ENCODE measurements at regions not wholly inside any gene's neighbourhood (a gene's known extent, or its start where the extent isn't known, plus 50 kb on each side); places are given as distances from the start of the nearest gene placed in this dataset.
"Not testable (repeated sequence)": the region's sequence is repeated elsewhere in the genome, so short reads cannot be mapped to it uniquely, and the experiment has no call there.

DNA sequence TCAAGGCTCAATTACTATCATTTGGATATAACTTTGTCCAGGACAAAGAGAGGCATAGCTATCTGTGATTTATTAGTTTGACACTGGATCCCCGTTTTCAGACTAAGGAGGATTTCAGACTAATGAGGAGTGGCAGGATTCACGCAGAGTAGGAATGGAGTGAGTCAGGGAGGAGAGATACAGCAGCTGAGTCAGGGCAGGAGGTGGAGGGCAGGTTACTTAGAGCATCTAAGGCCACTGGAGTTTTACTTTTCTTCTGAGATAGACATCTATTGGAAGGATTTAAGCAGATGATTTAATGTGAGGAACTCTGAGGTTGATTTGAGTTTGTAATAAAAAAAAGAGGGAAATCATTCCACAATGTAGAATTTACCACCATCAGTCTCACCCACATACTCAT is 110.6 kb downstream of the RPIA start:
- not testable (repeated sequence) for DNase-seq (ENCODE audit: low read depth); H3K27me3 ChIP-seq (ENCODE audit: control insufficient read depth, insufficient read depth, low read length); H3K4me3 ChIP-seq (ENCODE audit: low read depth, low read length); H3K36me3 ChIP-seq (ENCODE audit: control insufficient read depth, insufficient read depth, low read length)

DNA sequence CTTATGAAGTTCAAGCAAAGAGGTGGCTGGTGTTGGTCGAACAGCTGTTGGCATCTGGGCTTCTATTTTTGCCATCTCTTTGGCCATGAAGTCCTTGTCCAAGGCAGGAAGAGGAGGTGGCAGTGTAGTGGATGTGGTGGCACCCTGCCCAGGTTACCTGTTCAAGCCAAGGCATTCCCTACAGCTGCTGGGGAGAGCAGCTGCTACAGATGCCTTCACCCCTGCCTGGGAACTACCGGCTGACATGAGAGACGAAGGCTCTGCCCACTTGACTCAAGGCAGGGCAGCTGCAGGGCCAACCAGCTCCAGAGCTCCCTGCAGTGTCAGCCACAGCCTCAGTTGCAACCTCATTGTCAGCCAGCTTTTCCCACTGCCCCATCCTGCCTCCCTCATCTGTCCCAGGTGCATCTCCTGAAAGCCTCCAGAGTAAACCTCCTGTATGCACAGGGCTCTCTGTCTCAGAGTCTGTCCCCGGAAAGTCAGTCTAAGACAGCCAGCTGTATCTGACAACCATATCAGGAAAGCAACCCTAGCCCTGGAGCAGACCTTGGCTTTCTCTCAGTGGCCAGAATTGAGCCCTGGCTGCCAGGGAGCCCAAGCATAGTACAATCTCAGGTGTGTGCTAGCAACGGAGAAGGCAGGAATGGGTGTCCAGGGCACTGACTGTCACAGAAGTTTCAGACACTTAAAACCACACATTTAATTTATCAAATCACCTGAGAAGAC is 115.9 kb downstream of the RPIA start:
- Histone ChIP-seq H3K27me3 (ENCODE audit: control insufficient read depth, insufficient read depth, low read length) (no peaks in the 10 kb centered on the region), H3K4me3 (ENCODE audit: low read depth, low read length) (no peak overlapping the region), H3K36me3 (ENCODE audit: control insufficient read depth, insufficient read depth, low read length) (no peaks in the 10 kb centered on the region)
- DNase-seq (ENCODE audit: low read depth) = no peak
- TF ChIP-seq, protein P1, sequence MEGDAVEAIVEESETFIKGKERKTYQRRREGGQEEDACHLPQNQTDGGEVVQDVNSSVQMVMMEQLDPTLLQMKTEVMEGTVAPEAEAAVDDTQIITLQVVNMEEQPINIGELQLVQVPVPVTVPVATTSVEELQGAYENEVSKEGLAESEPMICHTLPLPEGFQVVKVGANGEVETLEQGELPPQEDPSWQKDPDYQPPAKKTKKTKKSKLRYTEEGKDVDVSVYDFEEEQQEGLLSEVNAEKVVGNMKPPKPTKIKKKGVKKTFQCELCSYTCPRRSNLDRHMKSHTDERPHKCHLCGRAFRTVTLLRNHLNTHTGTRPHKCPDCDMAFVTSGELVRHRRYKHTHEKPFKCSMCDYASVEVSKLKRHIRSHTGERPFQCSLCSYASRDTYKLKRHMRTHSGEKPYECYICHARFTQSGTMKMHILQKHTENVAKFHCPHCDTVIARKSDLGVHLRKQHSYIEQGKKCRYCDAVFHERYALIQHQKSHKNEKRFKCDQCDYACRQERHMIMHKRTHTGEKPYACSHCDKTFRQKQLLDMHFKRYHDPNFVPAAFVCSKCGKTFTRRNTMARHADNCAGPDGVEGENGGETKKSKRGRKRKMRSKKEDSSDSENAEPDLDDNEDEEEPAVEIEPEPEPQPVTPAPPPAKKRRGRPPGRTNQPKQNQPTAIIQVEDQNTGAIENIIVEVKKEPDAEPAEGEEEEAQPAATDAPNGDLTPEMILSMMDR (IDR thresholded peaks at IDR 0.05; ENCODE audit: insufficient read depth, low read length, poor library complexity, severe bottlenecking) = no peak

DNA sequence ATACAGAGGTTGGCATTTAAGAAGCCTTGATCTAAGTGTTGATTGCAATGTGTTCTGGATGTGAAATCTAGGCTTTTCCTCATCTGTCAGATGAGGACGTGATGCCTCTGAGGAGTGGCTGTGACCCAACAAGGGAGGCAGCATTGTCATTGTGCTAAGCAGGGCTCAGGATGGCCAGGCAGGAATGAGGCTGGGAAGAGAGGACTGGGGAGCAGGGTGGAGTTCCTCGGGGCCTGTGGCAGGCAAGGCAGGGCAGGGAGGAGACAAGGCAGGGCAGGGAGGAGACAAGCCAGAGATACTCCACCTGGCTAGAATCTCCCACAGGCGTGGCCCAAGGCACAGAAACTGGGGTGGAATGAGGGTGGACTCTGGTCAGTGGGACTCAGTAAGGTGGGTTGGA is 116.6 kb downstream of the RPIA start:
- Histone ChIP-seq H3K27me3 (ENCODE audit: control insufficient read depth, insufficient read depth, low read length) (no peaks in the 10 kb centered on the region), H3K4me3 (ENCODE audit: low read depth, low read length) (no peak overlapping the region), H3K36me3 (ENCODE audit: control insufficient read depth, insufficient read depth, low read length) (no peaks in the 10 kb centered on the region)
- TF ChIP-seq, protein P1 (IDR thresholded peaks at IDR 0.05; ENCODE audit: insufficient read depth, low read length, poor library complexity, severe bottlenecking) = no peak
- DNase-seq (ENCODE audit: low read depth) = no peak

DNA sequence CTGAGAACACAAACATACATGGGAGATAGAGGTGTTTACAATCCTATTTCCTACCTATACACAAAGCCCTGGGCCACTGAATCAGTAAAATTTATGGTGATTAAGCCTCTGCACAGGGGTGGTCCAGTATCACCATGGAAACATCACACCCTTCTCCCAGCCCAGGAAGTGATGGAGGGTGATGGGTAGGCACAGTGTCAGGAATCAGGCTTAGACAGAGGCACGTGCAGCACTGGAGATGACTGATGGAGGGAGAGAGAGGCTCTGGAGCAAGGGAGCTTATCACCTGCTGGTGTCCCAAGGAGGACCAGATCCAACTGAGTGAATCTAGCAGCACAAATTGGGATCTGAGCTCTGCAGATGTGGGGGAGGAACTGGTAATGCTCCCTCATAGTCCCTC is 117.2 kb downstream of the RPIA start:
- DNase-seq (ENCODE audit: low read depth) = no peak
- TF ChIP-seq, protein P1 (IDR thresholded peaks at IDR 0.05; ENCODE audit: insufficient read depth, low read length, poor library complexity, severe bottlenecking) = no peak
- H3K4me3 ChIP-seq (ENCODE audit: low read depth, low read length) = no peak overlapping the region
- H3K36me3 ChIP-seq (ENCODE audit: control insufficient read depth, insufficient read depth, low read length) = no peaks in the 10 kb centered on the region
- no peaks in the 10 kb centered on the region for H3K27me3 ChIP-seq (ENCODE audit: control insufficient read depth, insufficient read depth, low read length)

DNA sequence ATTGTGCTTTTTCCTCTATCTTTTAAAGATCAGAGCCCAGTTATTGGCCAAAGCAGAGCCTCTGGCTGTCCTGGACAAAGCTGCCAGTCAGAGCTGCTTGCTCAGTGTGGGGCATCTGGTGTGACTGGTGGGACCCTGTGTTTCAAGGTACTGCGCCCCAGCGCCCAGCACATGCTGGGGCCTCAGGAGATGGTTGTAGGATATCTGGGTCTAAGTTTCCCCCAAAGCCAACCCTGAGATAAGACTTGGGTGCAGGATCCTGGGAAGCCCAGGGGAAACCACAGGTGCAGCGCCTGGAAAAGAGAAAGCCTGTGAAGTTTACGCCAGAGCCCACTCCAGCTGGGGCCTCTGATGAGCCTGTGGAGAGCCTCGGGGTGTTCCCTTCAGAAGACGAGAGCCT is 117.7 kb downstream of the RPIA start:
- H3K4me3 ChIP-seq (ENCODE audit: low read depth, low read length) = no peak overlapping the region
- no peak for DNase-seq (ENCODE audit: low read depth)
- no peaks in the 10 kb centered on the region for H3K36me3 ChIP-seq (ENCODE audit: control insufficient read depth, insufficient read depth, low read length)
- TF ChIP-seq, protein P1 (IDR thresholded peaks at IDR 0.05; ENCODE audit: insufficient read depth, low read length, poor library complexity, severe bottlenecking) = no peak
- no peaks in the 10 kb centered on the region for H3K27me3 ChIP-seq (ENCODE audit: control insufficient read depth, insufficient read depth, low read length)

DNA sequence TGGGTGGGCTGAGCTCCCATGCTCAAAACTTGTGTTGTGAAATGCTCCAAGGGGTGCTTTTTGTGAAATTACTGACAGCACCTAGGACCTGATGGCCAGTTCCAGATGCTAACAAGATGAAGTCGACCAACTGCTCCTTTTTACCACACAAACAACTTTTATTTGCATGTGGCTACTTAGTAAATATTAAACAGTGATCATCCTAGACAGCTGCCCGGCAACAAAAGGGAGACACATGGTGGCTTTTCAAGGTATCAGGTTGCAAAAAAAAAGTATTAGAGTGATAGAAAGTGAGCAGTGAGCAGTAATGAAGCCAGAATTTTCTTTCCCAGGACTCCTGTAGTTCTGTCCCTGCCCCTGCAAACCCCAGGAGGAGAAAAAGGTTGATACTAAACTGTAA is 118.5 kb downstream of the RPIA start:
- H3K4me3 ChIP-seq (ENCODE audit: low read depth, low read length) = no peak overlapping the region
- no peaks in the 10 kb centered on the region for H3K36me3 ChIP-seq (ENCODE audit: control insufficient read depth, insufficient read depth, low read length)
- H3K27me3 ChIP-seq (ENCODE audit: control insufficient read depth, insufficient read depth, low read length) = no peaks in the 10 kb centered on the region
- TF ChIP-seq, protein P1 (IDR thresholded peaks at IDR 0.05; ENCODE audit: insufficient read depth, low read length, poor library complexity, severe bottlenecking) = no peak
- DNase-seq (ENCODE audit: low read depth) = no peak

Measured in kidney epithelial cell (primary cell).